OCI-LY3 (cell line): ENCODE measurements at regions not wholly inside any gene's neighbourhood (a gene's known extent, or its start where the extent isn't known, plus 50 kb on each side); places are given as distances from the start of the nearest gene placed in this dataset.

Experiments
- EZH2phosphoT487 ChIP-seq: fragments of 200-600 bp; shearing (Covaris generic); IDR thresholded peaks from 2 replicates; pipeline ENCODE4 v1.6.1; 2018; ENCODE audit warnings: antibody characterized with exemption, mixed run types, low read depth
- TF ChIP-seq, protein P1 (sequence below): fragments of 200-600, 300-600 bp; sonication (generic); IDR thresholded peaks from 2 replicates; pipeline ENCODE4 v1.5.1; 2014; ENCODE audit warnings: antibody characterized with exemption, low read length, low read depth

GRCh38 chr10:110405380-110405779 lies 92.3 kb upstream of the DUSP5 start:
- TF ChIP-seq, protein P1, sequence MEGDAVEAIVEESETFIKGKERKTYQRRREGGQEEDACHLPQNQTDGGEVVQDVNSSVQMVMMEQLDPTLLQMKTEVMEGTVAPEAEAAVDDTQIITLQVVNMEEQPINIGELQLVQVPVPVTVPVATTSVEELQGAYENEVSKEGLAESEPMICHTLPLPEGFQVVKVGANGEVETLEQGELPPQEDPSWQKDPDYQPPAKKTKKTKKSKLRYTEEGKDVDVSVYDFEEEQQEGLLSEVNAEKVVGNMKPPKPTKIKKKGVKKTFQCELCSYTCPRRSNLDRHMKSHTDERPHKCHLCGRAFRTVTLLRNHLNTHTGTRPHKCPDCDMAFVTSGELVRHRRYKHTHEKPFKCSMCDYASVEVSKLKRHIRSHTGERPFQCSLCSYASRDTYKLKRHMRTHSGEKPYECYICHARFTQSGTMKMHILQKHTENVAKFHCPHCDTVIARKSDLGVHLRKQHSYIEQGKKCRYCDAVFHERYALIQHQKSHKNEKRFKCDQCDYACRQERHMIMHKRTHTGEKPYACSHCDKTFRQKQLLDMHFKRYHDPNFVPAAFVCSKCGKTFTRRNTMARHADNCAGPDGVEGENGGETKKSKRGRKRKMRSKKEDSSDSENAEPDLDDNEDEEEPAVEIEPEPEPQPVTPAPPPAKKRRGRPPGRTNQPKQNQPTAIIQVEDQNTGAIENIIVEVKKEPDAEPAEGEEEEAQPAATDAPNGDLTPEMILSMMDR, result no peak
- TF ChIP-seq EZH2phosphoT487, result no peak
